HG03039 (cell line): ENCODE measurements at regions not wholly inside any gene's neighbourhood (a gene's known extent, or its start where the extent isn't known, plus 50 kb on each side); places are given as distances from the start of the nearest gene placed in this dataset.
"Not testable (repeated sequence)": the region's sequence is repeated elsewhere in the genome, so short reads cannot be mapped to it uniquely, and the experiment has no call there.

Experiments
- ATAC-seq: cut with Tn5 transposase; IDR thresholded peaks from one replicate; pipeline ENCODE4 v1.9.1; 2021; ENCODE audit warnings: mild to moderate bottlenecking, moderate library complexity; ENCODE audit not compliant: unreplicated experiment

DNA sequence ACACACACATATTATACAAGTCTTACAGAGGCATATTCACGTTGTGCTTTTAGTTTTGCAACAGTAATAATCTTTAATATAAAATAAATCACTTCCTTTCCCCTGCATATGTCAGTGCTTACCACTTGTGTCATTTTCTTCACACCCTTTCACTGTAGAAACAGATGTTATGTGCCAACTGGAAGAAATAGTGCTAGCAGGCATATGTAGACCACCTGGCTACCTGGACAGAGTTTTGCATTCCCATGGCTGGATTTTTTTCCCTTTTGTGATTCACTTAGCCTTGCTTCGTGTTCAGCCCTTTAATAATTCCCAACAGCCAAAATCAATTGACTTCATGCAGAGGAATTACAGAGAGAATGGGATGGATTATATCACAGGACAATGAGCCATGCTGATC is 399.1 kb upstream of the SPRY2 start:
- ATAC-seq = no peak

DNA sequence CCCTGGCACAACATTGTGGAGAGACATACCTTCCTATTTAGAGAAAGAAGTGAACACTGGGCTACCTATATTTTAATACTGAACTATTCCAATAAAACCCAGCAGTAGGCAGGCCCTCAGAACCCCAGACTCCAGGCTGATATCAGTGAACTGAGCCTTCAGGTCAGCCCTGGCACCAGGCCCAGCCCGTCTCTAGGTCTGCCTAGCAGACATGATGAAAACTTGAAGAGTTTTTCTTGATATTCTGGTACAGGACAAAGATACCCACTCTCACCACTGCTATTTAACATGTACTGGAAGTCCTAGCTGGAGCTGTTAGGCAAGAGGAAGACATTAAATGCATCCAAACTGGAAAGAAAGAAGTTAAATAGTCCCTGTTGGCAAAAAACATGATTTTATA is 396.6 kb upstream of the SPRY2 start:
- ATAC-seq = no peak

DNA sequence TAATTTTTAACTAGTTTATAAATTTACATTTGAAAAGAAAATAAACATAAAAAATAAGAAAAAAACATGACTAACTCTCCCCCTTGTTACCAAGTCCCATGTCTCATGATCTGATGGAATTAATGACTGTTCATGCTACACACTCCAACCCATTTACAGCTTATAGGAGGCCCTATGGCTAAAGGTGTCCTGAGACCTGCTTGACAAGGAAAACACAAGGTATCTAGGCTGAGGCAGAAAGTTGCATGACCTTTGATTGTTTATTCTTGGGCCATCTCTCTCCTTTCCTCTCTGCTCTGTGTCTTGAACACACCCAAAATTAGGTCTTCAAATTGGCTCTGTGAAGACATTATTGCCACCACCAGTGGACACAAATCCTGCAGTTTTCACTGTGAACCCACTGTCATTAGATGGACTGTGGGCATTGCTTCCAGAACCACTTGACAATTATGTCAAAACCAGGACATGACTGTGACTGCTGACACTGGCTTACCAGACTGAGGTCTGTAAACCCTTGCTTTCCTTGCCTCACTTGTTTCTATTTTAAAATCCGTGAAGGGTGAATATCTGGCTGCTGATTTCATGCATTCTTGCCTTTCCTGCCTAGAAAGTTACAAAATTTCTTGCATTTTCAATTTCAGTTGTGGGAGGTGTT is 386.5 kb upstream of the SPRY2 start:
- ATAC-seq = no peak

DNA sequence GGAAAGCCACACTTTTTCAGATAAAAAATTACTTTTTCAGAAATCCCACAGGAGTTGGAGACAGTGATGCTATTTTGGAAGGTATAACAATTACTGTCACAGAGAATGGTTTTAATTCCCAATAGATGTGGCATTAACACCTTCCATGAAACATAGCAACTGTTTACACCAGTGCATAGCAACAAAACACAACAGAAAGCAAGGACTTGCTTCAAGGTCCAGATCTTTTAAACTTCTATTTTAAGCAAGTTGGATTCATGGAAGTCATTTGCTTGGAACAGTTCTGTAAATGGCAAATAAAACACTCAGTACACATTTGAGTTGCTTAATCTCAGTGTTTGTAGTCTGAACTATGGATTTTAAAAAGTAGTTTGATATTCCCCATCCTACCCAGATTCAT is 385.9 kb upstream of the SPRY2 start:
- ATAC-seq = no peak

DNA sequence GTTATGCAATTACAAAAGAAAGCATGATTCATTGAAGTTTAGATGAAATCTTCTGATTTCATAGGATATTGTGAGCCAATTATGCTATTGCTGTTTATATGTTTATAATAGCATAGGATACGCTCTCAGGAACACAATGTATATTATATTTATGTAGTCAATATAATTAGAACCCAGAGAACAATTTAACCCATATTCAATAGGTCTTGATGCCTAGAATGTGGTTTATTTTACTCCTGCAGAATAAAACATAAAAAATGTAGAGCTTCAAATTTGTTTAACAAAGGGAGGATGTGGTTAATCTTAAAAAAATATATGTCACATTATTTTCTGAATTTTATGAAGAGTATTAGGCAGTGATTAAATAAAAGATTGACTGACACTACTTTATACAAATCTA is 380.8 kb upstream of the SPRY2 start:
- no peak for ATAC-seq

DNA sequence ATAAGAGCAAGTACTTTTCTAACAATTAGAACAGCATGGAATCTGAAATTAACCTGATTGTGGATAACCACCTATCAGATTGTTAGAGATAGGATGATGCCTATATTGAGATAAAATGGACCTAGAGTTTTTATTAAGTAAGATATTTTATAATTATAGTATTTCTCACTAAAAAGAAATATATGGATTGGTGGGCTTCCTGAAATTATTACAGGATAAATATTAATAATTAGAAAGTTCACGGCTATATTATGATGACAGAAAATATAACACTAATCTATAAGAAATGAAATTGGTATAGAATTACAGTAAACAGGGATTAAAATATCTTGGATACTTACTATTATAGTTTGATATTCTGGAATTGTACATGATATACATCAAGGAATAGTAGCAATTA is 378.0 kb upstream of the SPRY2 start:
- ATAC-seq = no peak

DNA sequence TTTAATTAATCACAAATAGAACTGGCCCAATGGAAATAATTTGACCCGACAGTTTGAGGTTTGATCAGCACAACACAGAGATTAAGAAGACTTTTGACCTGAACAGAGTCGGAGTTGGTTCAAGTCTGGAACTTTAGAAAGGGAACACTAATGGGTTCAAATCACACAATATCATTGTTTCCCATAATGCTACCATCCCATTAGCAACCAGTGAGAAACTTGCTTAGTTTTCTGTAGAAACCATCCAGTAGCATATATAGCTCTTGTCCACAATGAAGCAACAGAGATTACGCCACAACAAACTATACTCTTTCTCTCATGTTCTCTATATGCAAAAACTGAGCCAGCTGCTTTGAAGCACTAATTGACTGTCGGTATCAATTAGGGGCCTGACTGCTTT is 376.9 kb upstream of the SPRY2 start:
- no peak for ATAC-seq

DNA sequence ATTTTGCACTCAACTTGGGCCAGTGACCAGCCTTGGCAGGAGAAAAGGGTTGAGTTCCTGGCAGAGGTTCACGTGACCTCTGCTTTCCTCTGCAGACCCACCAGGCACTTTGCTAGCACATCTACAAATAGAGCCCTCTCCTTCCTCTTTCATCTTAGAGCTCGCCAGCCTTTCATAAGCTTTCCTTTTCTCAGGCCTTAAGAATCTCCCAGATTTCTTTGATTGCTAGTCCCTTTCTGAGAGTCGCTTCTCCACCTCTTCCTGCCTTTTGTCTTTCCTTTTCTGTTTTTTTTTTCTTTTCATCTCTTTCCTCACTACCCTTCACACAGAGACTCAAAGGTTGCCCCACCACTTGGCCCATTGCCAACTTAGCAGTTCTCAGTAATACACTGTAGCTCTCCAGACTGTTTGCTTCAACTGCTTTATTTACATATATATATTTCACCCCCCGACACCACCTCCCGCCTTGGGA is 375.7 kb upstream of the SPRY2 start:
- no peak for ATAC-seq

DNA sequence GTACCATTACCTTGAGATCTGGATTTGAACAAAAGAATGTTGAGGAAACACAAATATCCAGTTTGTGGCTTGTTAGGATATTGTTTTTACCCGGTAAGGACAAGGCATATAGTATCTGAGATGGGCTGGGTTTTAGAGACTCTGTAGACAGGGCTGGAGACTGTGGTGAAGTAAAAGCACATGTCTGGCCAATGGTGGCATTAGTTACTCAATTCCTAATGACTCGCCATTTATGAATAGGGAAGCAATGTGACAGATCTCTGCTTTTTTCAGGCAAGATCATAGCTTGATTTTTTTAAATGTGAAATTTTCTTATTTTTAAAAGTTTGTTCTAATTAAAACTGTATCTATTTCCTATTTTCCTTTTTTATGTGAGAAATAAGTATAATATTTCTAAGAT is 371.1 kb upstream of the SPRY2 start:
- no peak for ATAC-seq

DNA sequence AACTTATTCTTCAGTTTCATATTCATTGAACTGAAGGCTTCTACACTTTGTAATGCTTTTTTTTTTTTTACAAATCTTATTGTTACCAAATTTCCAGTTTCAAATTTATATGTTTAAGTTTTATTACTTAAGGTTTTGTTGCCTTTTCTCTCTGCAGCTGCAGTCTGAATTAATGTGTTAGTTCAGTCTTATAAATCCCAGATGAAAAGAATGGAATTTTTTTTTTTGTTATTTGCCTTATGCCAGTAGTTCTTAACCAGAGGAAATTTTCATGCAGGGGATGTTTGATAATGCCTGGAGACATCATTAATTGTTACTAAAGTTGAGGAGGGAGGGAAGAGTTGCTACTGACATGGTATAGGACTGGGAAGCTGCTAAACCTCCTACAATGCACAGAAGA is 367.9 kb upstream of the SPRY2 start:
- no peak for ATAC-seq

DNA sequence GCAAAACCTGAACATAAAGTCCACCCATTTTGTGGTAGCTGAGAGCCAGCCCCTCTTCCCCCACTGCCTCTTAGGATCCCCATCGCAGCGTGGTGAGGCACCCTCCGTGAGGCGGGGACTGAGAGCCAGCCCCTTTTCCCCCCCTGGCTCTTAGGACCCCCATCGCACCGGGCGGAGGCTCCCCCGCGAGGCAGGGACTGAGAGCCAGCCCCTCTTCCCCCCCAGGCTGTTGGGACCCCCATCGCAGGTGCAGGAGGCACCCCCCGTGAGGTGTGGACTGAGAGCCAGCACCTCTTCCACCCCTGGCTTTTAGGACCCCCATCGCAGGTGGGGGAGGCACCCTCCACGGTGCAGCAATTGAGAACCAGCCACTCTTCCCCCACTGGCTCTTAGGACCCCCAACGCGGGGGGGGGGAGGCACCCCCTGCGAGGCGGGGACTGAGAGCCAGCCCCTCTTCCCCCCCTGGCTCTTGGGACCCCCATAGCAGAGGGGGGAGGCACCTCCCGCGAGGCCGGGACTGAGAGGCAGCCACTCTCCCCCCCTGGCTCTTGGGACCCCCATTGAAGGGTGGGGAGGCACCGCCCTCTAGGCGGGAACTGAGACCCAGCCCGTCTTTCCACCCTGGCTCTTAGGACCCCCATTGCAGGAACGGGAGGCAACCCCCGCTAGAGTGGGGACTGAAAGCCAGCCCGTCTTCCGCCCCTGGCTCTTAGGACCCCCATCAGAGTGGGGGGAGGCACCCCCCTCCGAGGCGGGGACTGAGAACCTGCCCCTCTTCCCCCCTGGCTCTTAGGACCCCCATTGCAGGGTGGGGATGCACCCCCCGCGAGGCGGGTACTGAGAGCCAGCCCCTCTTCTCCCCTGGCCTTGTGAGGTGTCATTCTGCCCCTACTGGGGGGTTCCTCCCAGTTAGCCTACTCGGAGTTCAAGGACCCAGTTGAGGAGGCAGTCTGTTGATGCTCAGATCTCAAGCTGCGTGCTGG is 366.4 kb upstream of the SPRY2 start:
- ATAC-seq = no peak

DNA sequence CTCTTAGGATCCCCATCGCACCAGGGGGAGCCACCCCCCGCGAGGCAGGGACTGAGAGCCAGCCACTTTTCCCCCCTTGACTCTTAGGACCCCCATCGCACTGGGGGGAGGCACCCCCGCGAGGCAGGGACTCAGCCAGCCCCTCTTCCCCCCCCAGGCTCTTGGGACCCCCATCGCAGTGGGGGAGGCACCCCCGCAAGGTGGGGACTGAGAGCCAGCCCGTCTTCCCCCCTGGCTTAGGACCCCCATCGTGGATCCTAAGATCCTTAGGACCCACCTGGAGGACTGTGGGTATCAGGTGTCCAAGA is 365.2 kb upstream of the SPRY2 start:
- ATAC-seq = no peak

DNA sequence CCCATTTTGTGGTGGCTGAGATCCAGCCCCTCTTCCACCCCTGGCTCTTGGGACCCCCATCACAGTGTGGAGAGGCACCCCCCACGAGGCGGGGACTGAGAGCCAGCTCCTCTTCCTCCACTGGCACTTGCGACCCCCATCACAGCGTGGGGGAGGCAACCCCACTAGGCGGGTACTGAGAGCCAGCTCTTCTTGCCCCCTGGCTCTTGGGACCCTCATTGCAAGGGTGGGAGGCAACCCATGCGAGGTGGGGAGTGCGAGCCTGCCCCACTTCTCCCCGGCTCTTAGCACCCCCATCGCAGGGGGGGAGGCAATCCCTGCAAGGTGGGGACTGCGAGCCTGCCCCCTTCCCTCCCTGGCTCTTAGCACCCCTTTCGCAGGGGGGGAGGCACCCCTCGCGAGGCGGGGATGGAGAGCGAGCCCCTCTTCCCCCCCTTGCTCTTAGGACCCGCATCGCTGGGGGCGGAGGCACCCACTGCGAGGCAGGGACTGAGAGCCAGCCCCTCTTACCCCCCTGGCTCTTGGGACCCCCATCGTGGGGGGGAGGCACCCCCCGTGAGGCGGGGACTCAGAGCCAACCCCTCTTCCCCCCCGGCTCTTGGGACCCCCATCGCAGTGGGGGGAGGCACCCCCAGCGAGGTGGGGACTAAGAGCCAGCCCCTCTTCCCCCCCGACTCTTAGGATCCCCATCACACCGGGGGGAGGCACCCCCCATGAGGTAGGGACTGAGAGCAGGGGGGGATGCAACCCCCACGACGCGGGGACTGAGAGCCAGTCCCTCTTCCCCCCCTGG is 364.6 kb upstream of the SPRY2 start:
- no peak for ATAC-seq

DNA sequence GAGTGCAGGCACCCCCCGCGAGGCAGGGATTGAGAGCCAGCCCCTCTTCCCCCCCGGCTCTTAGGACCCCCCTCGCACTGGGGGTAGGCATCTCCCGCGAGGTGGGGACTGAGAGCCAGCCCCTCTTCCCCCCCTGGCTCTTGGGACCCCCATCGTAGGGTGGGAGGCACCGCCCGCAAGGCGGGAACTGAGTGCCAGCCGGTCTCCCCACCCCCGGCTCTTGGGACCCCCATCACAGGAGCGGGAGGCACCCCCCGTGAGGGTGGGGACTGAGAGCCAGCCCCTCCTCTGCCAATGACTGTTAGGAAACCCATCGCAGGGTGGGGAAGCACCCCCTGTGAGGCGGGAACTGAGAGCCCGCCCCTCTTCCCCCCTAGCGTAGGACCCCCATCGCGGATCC is 363.4 kb upstream of the SPRY2 start:
- no peak for ATAC-seq

DNA sequence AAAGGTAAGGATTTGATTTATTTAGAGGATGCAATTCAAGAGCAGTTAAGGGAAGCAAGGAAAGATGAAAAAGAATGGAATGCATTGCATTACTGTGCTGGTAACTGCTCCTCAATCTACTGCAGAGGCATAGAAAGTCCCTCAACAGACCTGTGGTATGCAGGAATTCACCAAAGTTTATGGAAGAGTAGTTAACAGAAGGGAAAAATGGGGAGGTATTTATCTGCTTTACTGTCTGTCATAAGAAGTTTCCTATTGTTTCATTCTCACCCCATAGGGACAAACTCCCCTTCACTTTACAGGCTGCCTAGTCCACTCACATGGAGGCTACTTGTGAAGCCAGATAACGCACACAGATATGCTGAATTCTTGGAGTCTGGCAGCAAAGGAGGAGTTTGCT is 354.9 kb upstream of the SPRY2 start:
- no peak for ATAC-seq

DNA sequence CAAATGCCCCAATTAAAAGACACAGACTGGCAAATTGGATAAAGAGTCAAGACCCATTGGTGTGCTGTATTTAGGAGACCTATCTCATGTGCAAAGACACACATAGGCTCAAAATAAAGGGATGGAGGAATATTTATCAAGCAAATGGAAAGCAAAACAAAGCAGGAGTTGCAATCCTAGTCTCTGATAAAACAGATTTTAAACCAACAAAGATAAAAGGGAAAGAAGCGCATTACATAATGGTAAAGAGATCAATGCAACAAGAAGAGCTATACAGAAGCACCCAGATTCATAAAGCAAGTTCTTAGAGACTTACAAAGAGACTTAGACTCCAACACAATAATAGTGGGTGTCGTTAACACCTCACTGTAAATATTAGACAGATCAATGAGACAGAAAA is 350.9 kb upstream of the SPRY2 start:
- ATAC-seq = not testable (repeated sequence)

DNA sequence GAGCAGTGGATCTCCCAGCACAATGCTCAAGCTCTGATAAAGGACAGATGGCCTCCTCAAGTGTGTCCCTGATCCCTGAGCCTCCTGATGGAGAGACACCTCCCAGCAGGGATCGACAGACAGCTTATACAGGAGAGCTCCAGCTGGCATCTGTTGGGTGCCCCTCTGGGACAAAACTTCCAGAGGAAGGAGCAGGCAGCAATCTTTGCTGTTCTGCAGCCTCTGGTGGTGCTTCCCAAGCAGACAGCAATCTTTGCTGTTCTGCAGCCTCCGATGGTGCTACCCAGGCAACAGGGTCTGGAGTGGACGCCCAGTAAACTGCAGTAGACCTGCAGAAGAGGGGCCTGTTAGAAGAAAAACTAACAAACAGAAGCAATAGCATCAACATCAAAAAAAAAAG is 349.3 kb upstream of the SPRY2 start:
- no peak for ATAC-seq

DNA sequence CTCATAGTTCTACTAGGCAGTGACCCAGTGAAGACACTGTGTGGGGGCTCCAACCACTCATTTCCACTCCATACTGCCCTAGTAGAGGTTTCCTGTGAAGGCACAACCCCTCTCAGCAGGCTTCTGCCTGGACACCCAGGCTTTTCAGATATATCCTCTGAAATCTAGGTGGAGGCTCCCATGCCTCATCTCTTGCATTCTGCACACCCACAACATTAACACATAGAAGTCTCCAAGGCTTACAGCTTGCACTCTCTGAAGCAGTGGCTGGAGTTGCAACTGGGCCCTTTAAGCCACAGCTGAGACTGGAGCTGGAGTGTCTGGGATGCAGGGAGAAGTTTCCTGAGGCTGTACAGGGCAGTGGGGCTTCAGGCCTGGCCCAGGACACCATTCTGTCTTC is 347.7 kb upstream of the SPRY2 start:
- ATAC-seq = no peak

DNA sequence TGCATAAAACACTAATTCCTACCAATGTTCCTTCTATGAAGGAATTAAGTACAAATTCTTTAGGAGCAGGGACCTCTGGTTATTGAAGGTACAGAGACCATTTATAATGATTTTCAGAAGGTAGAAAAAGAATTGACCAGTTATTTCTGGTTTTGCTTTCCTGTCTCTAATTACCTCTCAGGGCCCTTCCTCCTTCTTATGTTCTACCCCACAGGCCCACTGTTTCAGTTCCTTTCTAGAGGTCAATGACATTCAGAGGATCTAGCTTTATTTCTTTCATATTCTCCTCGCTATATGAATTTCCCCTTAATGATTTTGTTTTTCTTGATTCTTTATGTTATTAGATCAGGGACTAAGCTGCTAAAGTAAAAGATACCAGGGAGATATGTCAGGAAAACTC is 345.0 kb upstream of the SPRY2 start:
- ATAC-seq = no peak

DNA sequence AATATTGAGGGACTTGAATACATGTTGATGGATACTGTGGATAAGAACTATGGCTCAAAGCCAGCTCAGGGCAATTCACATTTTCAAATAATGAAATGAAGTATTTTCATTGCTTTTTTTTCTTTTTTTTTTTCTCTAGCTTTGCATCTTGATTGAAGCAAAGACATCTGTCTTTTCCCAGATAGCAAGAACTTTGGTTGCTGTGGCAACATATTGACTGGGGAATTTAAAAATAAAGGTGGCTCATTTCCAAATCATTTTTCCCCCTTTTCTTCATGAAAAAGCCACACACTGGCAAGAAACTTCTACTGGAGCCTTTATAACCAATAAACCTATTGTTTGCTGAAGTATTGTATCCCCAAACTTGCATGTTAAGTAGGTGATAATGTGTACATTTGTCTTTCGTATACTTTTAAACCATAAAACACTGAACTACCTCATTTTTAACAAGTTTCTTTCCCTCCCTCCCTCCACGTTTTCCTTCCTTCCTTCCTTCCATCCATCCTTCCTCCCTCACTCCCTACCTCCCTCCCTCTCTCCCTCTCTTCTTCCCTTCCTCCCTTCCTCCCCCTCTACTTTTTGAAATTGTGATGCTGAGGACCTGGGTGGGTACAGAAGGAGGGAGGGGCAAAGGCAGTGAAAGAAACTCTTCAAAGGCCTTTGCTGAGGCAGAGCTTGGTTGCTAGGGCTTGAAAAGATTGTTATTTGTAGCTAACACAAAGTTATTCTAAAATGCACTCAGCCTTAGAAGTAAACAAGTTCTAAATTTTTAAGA is 343.5 kb upstream of the SPRY2 start:
- ATAC-seq = no peak

DNA sequence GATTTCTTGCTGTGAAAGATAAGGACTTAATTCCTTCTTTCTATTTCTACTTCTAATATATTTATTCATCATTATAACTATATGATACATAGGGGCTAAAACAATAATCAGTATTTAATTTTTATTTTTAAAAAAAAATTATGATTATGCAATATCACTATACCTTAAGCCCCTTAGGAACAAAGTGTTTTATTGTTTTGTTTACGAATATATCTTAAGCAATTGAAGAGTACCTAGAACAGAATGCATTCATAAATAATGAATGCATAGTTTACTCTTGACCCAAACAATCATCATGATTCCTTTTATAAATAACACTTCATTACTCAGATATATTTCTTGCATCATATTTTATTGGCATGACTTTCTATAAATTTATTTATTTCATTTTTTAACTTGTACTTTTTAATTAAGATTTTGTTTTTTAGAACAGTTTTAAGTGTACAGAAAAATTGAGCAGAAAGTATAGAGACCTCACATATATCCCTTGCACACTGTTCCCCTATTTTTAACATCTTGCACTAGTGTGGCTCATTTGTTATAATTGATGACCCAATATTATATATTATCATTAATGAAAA is 339.9 kb upstream of the SPRY2 start:
- no peak for ATAC-seq
